HG02973 (cell line): ENCODE measurements at regions not wholly inside any gene's neighbourhood (a gene's known extent, or its start where the extent isn't known, plus 50 kb on each side); places are given as distances from the start of the nearest gene placed in this dataset.

ENCODE experiments used
- ATAC-seq: cut with Tn5 transposase; IDR thresholded peaks from one replicate; pipeline ENCODE4 v1.9.1; 2021; ENCODE audit warnings: moderate library complexity; ENCODE audit not compliant: unreplicated experiment

- no peak for ATAC-seq
These were observed 100.4 kb upstream of the GLI3 start for GRCh38 chr7:42337225-42337905.

DNA sequence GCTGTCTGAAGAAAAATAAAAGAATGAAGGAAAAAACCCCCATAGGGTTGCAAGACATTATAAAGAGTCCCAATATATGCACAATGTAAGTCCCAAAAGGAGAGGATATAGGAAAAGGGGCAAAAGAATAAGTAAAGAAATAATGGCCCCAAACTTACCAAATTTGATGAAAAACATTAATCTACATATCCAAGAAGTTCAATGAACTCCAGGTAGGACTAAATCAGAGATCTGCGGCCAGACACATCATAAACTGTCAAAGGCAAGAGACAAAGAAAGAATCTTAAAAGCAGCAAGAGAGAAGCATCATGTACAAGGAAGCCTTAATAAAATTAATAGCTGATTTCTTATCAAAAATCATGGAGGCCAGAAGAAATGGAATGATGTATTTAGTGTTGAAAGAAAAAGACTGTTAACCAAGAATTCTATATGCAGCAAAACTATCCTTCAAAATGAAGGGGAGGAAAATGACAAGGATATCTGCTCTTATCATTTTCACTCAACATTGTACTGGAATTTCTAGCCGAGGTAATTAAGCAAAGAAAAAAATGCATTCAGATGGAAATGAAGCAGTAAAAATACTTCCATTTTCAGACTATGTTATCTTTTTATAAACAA, 95.7 kb upstream of the GLI3 start:
- no peak for ATAC-seq

DNA sequence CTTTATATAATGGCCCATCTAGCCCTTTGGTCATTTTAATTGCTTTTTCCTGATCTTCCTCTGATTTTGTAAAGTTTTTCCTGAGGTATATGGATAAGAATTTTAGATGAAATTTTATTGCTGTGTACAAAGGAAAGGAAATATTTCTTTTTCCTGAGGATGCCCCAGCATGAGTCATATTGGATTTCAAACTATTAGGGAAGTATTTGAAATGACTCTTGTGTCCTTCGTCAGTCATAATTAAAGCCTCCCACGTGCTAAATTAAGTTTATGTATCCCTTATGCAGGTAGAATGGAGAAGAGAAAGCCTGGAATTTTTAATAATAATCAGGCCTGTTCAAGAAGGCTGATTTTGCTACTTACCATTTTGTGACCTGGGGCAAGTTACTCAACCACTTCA, 82.6 kb upstream of the GLI3 start:
- no peak for ATAC-seq

DNA sequence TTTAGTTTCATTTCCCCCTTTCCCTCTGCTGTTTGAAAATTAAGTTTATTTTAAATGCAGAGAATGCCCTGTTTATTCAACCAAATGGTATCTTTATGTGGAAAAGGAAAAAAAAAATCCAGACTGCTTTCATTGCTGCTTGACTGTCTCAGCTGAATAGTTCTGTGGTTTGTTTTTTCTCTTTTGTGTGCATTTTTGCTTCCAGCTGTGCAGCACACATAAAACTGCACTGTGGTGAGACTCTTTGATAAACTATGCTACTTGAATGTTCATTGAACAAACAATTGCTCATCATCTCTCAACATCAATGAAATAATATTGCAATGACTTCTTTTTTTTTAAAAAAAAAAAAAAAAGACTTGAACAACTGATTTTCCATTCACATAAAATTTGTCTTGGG, 78.6 kb upstream of the GLI3 start:
- ATAC-seq = no peak

GRCh38 chr7:42315103-42315502, 78.1 kb upstream of the GLI3 start:
- no peak for ATAC-seq

DNA sequence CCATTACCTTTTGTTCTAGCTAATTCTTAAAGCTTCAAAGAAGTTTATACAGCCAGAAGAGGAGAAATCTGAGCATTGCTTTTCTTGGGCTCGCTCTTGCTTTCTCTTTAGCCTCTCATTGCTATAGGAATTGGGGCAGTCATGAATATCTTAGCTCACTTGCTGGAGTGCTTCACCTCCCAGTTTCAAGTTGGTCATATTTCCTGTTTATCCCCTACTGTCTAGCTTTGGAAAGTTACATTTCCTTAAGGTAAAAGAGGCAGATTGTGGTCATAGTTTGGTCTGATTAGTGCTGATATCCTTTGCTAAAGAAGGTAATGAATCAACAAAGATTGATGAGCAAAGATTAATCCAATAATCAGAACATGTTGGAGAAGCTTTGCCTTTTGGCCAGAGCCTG, 77.7 kb upstream of the GLI3 start:
- no peak for ATAC-seq

DNA sequence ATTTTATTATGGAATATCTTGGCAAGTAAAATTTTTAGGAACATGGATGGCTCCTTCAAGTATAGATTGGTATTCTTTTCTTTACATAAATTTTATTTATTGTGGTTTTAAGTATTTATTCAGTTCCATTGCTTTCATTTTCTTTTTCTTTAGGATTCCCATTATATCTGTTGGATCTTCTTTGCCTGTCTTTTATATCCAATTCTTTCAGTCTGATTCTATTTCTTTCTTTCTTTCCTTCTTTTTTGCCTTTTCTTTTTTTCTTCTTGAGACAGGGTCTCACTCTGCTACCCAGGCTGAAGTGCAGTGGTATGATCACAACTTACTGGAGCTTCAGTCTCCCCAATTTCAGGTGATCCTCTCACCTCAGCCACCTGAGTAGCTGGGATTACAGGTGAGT, 74.2 kb upstream of the GLI3 start:
- no peak for ATAC-seq

DNA sequence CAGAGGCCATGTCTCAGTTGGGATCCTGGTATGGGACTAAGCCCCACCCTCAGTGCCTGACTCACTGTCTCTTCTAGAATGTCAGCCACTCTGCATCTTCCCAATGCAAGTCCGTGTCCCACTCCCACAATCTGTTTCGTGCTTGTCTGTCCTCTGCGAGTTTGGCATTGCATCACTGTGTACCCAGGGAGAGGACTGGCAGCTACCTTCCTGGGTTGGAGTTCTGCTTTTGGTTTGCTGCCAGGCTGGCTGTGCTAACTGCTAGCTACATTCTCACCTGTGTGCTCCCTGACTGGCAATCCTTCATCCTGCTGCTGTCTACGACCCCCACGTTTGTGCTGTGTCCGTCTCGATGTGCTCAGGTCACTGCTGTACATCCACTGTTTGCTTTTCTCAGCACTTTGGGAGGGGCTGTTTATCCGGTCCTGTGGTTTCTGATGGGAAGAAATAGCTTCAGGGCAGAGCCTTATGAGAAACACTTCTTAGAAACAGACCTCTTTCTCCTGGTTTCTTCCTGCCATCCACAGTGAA, 56.0 kb upstream of the GLI3 start:
- ATAC-seq = no peak

DNA sequence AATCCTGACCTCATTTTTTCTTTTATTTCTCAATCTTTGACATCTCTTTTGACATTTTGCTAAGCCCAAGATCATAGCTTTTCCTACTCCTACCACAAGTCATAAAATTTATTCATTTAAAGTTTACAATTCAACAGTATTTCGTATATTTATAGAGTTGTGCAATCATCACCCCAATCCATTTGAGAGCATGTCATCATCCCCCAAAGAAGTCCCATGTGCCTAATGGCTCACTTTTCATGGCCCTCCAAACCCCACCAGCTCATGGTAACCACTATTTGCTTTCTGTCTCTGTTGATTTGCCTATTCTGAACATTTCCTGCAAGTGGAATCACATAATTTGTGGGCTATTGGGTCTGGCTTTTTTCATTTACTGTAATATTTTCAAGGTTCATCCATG, 52.5 kb upstream of the GLI3 start:
- ATAC-seq = no peak
